ENCODE measurements at regions not wholly inside any gene's neighbourhood (a gene's known extent, or its start where the extent isn't known, plus 50 kb on each side); places are given as distances from the start of the nearest gene placed in this dataset.

DNA sequence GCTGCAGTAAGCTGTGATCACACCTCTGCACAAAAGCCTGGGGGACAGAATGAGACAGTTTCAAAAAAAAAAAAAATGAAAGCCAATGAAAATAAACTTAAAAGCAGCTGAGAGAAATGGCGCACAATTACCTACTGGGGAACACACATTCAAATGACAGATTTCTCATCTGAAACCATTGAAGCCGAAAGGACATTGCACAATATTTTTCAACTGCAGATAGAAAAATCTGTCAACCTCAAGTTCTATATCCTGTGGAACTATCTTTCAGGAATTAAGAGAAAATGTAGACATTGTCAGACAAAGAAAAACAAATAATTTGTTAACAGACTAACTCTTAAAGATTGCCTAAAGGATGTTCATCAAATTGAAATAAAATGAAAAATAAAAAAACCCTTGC, 442.8 kb downstream of the MATN1 start:
- DNase-seq, result no peak

DNA sequence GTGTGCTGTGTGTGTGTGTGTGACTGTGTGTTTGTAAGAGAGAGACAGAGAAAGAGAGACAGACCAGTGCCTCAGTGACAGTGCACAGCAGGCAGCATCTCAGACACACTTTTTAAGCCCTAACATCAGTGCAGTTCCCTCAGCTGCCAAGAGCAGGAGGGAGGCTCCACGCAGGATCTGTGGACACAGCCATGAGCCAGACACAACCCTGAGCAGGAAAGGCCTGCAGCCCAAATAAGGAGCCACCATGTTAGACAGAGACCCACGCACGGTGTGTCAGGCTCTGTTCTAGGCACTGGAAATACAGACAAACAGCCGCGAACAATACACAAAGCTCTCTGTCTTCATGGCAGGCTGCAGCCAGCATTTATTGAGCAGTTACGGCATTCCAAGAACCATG, 445.5 kb downstream of the MATN1 start:
- no peak for DNase-seq

DNA sequence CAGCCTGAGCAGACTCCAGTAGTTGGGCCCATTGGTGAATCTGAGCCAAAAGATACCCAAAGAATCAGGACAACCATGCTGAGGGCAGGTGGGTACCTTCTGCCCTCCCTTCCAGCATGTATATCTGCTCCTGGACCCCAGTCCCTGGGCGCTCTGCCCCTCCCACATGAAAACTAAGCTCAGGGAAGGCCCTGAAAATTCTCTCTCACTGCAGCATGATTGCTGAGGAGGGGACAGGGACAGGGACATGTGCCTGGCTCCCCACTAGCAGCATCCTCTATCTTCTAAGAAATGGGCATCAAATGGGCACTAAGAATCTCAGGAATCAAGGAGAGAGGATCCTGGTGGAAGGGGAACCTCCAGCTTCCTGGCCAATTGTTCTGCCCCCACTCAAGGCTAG, 446.0 kb downstream of the MATN1 start:
- no peak for DNase-seq

DNA sequence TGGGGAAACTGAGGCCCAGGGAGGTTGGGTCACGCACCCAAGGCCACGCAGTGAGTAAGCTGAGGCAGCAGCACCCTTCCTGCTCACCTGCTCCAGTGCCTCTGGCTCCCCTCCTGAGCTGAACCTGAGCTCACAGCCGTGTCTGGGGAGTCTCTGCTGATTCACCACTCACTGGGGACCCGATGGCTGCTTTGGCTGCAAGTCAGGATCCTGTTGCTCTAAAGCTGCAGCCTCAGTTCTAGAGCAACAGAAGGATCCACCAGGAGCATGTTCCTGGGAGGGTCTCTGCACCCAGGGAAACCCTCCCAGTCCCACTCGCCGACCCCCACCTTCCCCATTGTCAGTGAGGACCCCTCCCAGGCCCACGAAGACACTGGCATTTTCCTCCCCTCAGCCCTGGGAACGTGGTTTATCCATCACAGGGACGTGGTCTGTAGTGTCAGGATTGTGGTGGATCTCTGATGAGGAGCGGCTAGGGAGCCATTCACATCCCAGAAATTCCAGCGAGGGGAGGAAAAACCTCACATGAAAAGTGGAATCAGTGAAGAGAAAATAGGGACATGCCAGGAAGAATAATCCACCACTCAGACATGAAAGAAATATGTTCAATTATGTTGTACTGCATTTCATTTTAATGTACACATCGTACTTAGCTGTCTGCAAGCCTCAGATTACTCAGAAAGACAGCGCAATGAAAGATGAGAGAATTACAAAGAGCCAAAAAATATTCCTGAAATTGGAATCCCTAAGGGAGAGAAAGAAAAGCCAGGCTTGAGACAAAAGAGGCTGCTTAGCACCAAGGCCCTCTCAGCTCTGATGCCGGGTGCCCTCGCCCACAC, 447.2 kb downstream of the MATN1 start:
- DNase-seq, result no peak

DNA sequence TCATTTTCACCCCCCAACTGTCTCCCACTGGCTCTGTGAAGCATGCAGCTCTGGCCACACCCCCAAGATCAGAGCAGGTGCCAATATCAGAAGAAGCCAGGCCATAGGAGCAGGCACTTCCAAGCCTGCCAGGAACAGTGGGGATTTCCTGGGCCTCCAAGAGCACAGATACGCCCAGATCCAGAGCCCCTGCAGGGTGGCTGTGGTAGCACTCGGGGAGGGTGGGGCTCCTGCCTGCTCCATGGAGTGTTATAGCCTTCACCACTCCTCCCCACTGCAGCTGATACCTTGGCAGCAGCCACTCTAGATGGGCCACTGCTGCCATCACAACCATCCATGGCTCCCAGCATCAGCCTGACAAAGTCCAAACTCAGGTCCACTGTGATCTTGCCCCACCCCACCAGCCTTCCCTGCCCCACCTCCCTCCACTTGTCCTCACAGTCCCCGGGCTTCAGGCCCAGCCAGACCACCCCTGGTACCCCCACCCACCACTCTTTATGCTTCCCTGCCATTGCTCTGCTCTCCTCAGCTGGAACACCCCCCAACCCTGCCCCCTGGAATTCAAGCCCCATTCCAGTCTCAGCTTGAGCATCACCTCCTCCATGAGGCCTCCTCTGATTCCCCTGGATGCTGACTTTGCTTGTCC, 448.3 kb downstream of the MATN1 start:
- DNase-seq, result no peak

- DNase-seq, result no peak
These were observed 449.0 kb downstream of the MATN1 start for GRCh38 chr1:30274173-30274970.

- no peak for DNase-seq
These were observed 449.9 kb downstream of the MATN1 start for GRCh38 chr1:30273456-30273855.

DNA sequence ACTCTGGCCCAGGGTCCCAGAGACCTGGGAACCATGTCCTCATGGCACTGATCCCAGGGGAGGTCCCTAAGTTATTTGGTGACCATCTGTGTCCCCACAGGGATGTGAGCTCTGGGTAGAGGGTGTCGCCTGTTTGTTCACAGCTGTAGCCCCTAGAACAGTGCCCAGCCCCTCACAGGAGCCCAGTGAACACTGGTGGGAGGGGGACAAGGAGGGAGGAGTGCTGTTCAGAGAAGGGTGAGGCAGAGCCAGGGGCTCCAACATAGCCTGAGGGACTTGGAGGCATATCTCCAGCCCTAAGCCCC, 450.4 kb downstream of the MATN1 start:
- DNase-seq, result no peak

DNA sequence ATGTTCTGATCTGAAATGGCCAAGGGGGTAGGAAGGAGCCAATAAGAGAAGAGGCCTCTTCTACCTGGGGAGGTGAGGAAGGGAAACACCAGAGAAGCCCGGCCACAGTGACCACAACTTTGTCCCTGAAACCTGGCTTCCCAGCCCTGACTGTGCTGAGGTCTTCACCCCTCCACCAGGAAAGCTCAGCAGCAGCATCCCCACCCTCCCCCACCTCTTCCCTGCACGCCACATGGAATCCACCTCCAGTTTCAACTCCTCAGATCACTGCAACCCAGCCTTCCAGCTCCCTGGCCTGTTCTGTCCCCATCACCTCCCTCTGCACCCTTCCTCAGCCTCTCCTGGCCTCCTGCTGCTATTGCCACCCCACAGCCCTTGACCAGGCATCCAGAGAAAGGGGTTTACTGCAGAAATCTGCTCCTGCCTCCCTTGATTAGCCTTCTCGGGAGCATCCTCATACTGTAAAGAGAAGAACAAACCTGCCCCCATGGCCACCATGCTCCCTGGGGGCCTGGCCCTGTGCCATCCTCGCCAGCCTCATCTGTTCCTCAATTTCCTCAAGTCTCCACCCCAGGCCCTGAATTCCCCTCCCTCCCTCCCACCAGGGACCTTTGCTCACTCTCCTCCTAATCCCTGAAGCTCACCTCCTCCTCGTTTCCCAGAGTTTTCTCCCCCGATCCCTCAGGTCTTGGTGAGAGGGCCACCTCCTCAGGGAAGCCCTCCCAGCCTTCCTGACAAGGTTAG, 450.9 kb downstream of the MATN1 start:
- no peak for DNase-seq

- DNase-seq, result no peak
These were observed 451.7 kb downstream of the MATN1 start for GRCh38 chr1:30271401-30272276.

DNA sequence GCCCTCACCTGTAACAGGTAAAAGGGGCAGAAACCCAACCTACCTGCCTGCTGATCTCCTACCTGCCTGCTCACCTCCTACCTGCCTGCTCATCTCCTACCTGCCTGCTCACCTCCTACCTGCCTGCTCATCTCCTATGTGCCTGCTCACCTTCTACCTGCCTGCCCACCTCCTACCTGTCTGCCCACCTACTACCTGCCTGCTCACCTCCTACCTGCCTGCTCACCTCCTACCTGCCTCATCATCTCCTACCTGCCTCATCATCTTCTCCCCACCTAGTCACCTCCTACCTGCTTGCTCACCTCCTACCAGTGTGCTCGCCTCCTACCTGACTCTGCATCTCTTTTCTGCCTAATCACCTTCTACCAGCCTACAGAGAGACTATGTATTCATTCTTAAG, 452.9 kb downstream of the MATN1 start:
- no peak for DNase-seq

DNA sequence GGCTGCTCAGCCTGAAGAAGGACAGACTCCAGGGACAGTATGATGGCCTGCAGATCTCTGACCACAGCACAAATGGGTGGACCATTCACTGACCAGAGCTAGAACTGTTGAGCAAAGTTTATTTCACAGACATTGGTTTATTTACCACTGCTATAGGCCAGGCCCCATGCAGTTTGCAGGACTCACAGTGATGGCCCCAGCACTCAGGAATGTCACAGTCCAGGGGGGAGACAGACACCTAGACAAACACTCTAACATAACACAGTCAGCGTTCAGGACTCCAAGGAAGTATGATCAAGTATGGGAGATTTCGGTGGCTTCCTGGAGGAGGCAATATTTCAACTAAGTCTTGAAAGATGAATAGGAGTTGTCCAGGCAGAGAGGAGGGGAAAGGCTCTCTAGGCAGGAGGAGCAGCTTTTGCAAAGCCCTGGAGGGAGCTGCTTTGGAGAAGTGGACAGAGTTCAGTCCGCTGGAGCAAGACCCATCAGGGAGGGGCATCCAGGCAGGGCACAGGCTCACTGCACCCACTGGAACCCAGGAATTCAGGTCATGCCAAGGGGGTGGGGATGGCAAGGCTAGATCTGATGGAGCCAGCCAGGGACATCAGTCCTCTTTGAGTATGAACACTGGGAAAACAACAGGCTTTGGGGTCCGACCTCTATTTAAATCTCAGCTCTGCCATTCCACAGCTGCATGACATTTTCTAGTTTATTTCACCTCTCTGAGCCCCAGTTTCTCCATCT, 454.3 kb downstream of the MATN1 start:
- no peak for DNase-seq

DNA sequence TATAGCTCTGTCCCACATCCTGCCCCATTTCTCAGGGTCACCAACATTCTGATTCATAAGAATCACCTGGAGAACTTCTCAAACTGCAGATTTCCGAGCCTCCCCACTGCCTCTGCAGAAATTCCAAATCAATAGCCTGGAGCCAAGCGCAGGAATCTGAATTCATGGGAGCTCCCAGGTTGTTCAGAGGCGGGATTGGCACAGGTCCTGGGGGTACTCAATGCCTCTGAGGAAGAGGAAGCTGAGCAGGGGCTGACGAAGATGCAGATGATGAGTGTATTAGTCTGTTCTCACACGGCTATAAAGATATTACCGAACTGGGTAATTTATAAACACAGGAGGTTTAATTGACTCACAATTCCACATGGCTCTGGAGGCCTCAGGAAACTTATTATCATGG, 455.5 kb downstream of the MATN1 start:
- DNase-seq, result no peak

DNA sequence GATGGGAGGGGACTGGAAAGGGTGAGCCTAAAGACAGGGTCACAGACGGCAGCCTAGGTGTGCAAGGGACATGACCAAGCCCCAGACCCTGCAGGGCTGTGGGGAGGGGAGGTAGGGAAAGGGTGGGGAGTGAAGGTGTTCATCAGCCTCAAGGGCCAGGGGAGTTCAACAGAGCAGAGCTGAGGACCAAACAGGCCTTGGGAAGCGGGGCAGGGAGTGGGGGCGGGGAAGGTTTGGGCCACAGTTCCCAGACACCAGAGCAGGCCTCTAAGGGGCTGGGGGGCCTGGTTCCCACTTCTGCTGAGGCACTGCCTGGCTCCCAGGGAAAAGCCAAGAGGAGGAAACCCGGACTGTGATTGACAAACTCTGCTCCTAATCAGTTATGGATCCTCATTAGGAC, 456.3 kb downstream of the MATN1 start:
- DNase-seq, result no peak

- no peak for DNase-seq
These were observed 458.0 kb downstream of the MATN1 start for GRCh38 chr1:30265127-30266070.

- no peak for DNase-seq
These were observed 458.7 kb downstream of the MATN1 start for GRCh38 chr1:30264672-30265025.

DNA sequence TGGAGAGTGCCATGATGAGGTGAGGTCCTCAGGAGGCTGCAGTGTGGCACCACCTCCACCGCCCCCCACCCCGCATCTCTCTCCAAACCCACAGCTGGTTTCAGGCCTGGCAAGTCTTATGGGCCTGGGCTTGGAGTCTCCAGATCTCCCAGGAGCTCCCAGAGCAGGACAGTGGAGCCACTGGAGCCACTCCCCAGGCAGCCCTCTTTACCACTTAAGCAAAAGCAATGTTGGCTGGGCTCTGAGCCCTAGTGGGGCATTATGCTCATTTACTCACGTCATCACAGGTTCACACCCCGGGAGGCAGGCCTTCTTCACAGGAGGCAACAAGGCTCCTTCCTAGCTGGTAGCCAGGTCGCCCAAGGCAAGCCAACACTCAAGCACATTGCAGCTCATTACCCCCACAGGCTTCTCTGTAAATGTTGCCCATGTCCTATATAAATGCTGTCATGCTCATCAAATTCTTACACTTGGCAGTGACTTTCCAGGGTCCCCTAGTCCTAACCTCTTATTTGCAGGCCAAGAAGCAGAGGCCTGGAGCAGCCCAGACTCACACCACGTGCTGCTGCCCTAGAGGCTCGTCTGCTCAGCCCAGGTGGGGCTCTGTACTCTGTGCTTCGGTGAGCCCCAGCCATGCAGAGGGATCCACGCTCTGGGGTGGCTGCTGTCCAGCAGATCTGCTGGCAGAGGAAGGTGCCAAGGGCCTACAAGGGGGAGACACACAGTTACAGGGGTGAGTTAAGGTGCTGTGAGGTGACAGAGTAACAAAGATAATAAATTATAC, 459.3 kb downstream of the MATN1 start:
- no peak for DNase-seq

DNA sequence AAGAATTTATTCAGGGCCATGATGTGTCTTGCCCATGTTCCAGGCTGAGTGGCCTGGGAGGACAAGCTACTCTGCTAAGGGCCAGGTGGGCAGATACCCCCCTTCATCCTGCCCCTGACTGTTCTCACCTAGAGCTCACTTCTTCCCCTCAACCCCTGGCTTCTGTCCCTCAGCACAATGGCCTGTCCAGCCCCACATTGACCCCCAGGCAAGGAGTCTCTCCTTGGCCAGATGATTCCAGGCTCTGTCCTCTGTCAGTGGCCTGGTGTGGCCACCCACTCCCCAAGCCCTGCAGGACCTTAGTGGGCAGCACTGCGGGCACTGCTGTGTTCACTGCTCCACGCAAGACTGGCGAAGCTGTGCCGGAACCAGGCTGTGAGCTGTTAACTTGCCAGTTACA, 460.0 kb downstream of the MATN1 start:
- DNase-seq, result no peak

DNA sequence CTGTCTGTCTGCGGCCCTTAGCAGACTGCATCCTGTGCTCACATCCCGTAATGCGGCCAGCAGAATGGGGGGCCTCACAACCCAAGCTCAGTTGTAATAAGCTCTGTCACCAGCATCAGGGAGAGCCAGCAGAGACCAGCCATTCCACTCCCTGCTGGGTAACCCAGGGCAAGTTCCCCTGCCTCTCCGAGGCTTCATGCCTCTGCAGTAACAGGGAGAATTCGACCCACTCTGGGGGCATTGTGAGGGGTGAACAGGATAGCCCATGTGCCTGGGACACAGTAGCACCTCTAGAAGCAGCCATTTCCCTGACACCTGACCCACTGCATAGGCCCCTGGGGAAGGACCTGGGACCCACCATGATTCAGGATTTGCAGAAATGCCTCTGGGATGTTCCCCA, 461.2 kb downstream of the MATN1 start:
- DNase-seq, result no peak

- no peak for DNase-seq
These were observed 463.1 kb downstream of the MATN1 start for GRCh38 chr1:30260318-30260717.
